ENCODE measurements at regions not wholly inside any gene's neighbourhood (a gene's known extent, or its start where the extent isn't known, plus 50 kb on each side); places are given as distances from the start of the nearest gene placed in this dataset.

DNA sequence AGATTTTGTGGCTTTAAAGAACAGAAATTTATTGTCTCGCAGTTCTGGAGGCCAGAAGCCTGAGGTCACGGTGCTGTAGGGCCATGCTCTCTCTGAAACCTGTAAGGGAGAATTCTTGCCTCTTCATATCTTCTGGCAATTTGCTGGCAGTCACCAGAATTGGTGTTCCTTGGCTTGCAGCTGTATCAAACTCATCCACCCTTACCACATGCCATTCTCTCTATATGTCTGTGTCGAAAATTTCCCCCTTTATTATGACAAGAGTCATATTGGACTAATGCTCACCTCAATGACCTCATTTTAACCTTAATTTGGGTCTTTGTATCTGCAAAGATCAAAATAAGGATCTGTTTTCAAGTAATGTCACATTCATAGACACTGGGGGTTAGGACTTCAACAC lies 266.7 kb downstream of the IL20RB start:
- no peak for DNase-seq
- no TSS peak for BruUV-seq (replicated peaks)
- Mint-ChIP-seq H3K27me3 (ENCODE audit: unreplicated experiment) (peaks cover 31% of the 10 kb centered on the region), H3K9me3 (ENCODE audit: low read depth, unreplicated experiment) (peaks cover 3% of the 10 kb centered on the region), H3K27ac (ENCODE audit: unreplicated experiment) (no peak overlapping the region), H3K4me3 (ENCODE audit: low read depth, unreplicated experiment) (no peak overlapping the region), H3K36me3 (ENCODE audit: insufficient read depth, unreplicated experiment) (no peaks in the 10 kb centered on the region), H3K4me1 (ENCODE audit: low read depth, unreplicated experiment) (no peaks in the 10 kb centered on the region)
- CTCF ChIA-PET, result no interaction called here
- TF ChIP-seq, protein P1, sequence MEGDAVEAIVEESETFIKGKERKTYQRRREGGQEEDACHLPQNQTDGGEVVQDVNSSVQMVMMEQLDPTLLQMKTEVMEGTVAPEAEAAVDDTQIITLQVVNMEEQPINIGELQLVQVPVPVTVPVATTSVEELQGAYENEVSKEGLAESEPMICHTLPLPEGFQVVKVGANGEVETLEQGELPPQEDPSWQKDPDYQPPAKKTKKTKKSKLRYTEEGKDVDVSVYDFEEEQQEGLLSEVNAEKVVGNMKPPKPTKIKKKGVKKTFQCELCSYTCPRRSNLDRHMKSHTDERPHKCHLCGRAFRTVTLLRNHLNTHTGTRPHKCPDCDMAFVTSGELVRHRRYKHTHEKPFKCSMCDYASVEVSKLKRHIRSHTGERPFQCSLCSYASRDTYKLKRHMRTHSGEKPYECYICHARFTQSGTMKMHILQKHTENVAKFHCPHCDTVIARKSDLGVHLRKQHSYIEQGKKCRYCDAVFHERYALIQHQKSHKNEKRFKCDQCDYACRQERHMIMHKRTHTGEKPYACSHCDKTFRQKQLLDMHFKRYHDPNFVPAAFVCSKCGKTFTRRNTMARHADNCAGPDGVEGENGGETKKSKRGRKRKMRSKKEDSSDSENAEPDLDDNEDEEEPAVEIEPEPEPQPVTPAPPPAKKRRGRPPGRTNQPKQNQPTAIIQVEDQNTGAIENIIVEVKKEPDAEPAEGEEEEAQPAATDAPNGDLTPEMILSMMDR (IDR thresholded peaks at IDR 0.05; ENCODE audit: unreplicated experiment), result no peak
- intact Hi-C loops (cut with micrococcal nuclease; ENCODE audit: unreplicated experiment), result no loop called here

GRCh38 chr3:137242836-137243400 lies 285.1 kb downstream of the IL20RB start:
- Mint-ChIP-seq H3K27ac (ENCODE audit: unreplicated experiment) (no peak overlapping the region), H3K9me3 (ENCODE audit: low read depth, unreplicated experiment) (peaks cover 4% of the 10 kb centered on the region), H3K4me1 (ENCODE audit: low read depth, unreplicated experiment) (no peaks in the 10 kb centered on the region), H3K36me3 (ENCODE audit: insufficient read depth, unreplicated experiment) (no peaks in the 10 kb centered on the region), H3K27me3 (ENCODE audit: unreplicated experiment) (peaks cover 27% of the 10 kb centered on the region), H3K4me3 (ENCODE audit: low read depth, unreplicated experiment) (no peak overlapping the region)
- no peak for DNase-seq
- CTCF ChIA-PET, result no interaction called here
- intact Hi-C loops (cut with micrococcal nuclease; ENCODE audit: unreplicated experiment), result no loop called here
- BruUV-seq (replicated peaks), result no TSS peak
- TF ChIP-seq, protein P1 (IDR thresholded peaks at IDR 0.05; ENCODE audit: unreplicated experiment), result no peak

- no peaks in the 10 kb centered on the region for H3K4me1 Mint-ChIP-seq (ENCODE audit: low read depth, unreplicated experiment)
- H3K27me3 Mint-ChIP-seq (ENCODE audit: unreplicated experiment), result peaks cover 11% of the 10 kb centered on the region
- no peak for DNase-seq
- TF ChIP-seq, protein P1 (IDR thresholded peaks at IDR 0.05; ENCODE audit: unreplicated experiment), result no peak
- no TSS peak for BruUV-seq (replicated peaks)
- intact Hi-C loops (cut with micrococcal nuclease; ENCODE audit: unreplicated experiment), result no loop called here
- peaks cover 6% of the 10 kb centered on the region for H3K9me3 Mint-ChIP-seq (ENCODE audit: low read depth, unreplicated experiment)
- H3K36me3 Mint-ChIP-seq (ENCODE audit: insufficient read depth, unreplicated experiment), result no peaks in the 10 kb centered on the region
- CTCF ChIA-PET, result no interaction called here
- H3K27ac Mint-ChIP-seq (ENCODE audit: unreplicated experiment), result no peak overlapping the region
- no peak overlapping the region for H3K4me3 Mint-ChIP-seq (ENCODE audit: low read depth, unreplicated experiment)
Observed at GRCh38 chr3:137246491-137246890, 288.7 kb downstream of the IL20RB start.

GRCh38 chr3:137249311-137249940 lies 291.6 kb downstream of the IL20RB start:
- H3K4me3 Mint-ChIP-seq (ENCODE audit: low read depth, unreplicated experiment), result no peak overlapping the region
- H3K36me3 Mint-ChIP-seq (ENCODE audit: insufficient read depth, unreplicated experiment), result no peaks in the 10 kb centered on the region
- no TSS peak for BruUV-seq (replicated peaks)

More at GRCh38 chr3:137249311-137249940, 291.6 kb downstream of the IL20RB start:
- peaks cover 6% of the 10 kb centered on the region for H3K9me3 Mint-ChIP-seq (ENCODE audit: low read depth, unreplicated experiment)
- no peaks in the 10 kb centered on the region for H3K4me1 Mint-ChIP-seq (ENCODE audit: low read depth, unreplicated experiment)
- no peaks in the 10 kb centered on the region for H3K27me3 Mint-ChIP-seq (ENCODE audit: unreplicated experiment)
- no peak overlapping the region for H3K27ac Mint-ChIP-seq (ENCODE audit: unreplicated experiment)
- CTCF ChIA-PET, result interaction anchor here (1.0 kb wide), 1 partner anchor 9 kb away, joined by 3 read pairs; no protein-coding TSS in a partner anchor
- TF ChIP-seq, protein P1 (IDR thresholded peaks at IDR 0.05; ENCODE audit: unreplicated experiment), result no peak
- intact Hi-C loops (cut with micrococcal nuclease; ENCODE audit: unreplicated experiment), result no loop called here
- DNase-seq, result no peak

All from Calu3 (cell line).